ENCODE measurements at regions not wholly inside any gene's neighbourhood (a gene's known extent, or its start where the extent isn't known, plus 50 kb on each side); places are given as distances from the start of the nearest gene placed in this dataset.

- Histone ChIP-seq H3K27ac (no peak overlapping the region), H3K4me1 (no peaks in the 10 kb centered on the region), H3K27me3 (no peaks in the 10 kb centered on the region), H3K9me3 (no peaks in the 10 kb centered on the region), H3K4me3 (no peak overlapping the region), H3K36me3 (no peaks in the 10 kb centered on the region)
- TF ChIP-seq, protein P1, sequence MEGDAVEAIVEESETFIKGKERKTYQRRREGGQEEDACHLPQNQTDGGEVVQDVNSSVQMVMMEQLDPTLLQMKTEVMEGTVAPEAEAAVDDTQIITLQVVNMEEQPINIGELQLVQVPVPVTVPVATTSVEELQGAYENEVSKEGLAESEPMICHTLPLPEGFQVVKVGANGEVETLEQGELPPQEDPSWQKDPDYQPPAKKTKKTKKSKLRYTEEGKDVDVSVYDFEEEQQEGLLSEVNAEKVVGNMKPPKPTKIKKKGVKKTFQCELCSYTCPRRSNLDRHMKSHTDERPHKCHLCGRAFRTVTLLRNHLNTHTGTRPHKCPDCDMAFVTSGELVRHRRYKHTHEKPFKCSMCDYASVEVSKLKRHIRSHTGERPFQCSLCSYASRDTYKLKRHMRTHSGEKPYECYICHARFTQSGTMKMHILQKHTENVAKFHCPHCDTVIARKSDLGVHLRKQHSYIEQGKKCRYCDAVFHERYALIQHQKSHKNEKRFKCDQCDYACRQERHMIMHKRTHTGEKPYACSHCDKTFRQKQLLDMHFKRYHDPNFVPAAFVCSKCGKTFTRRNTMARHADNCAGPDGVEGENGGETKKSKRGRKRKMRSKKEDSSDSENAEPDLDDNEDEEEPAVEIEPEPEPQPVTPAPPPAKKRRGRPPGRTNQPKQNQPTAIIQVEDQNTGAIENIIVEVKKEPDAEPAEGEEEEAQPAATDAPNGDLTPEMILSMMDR (IDR thresholded peaks at IDR 0.05), result no peak
- no peak for DNase-seq (ENCODE audit: low spot score)
Measured at GRCh38 chr13:111597191-111597611, 276.8 kb downstream of the TEX29 start.

DNA sequence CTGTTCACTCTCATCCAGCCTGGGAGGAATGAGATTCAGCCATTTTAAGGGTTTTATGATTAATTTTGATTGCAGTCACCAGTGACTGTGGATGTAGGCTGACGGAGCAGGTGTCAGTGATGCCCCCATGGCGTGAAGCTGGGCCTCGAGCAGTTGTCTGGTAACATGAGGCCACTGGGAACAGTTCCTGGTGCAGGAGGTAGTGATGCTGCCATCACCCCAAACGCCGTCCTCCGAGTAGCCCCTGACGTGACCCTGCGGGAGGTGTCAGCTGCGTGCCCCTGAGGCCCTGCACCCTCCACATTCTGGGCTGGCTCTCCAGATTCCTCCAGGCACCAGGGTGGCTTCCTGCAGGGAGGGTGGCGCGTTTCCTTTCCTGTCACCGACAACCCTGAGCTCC is 277.2 kb downstream of the TEX29 start:
- Histone ChIP-seq H3K36me3 (no peaks in the 10 kb centered on the region), H3K27ac (no peak overlapping the region), H3K4me3 (no peak overlapping the region), H3K9me3 (no peaks in the 10 kb centered on the region), H3K27me3 (no peaks in the 10 kb centered on the region), H3K4me1 (no peaks in the 10 kb centered on the region)
- TF ChIP-seq, protein P1 (IDR thresholded peaks at IDR 0.05), result no peak
- DNase-seq (ENCODE audit: low spot score), result no peak

DNA sequence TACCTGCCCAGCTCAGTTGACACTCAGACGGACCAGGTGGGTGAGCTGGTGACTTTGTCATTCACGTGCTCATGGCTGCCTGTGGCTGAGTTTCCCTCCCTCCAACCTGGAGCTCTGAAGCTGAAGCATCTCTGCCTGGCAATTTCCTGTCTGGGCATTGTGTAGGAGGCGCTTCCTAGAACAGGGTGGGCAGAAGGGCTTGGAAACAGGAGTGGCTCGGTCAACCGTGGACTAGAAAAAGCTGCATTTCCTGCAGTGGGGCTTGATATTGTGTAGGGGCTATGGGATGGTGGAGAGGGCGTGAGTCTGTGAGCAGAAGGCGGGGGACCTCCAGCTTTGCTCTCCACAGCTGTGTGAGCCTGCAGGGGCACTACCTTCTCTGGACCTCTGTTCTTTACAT is 278.3 kb downstream of the TEX29 start:
- Histone ChIP-seq H3K27me3 (no peaks in the 10 kb centered on the region), H3K4me3 (no peak overlapping the region), H3K36me3 (no peaks in the 10 kb centered on the region), H3K4me1 (no peaks in the 10 kb centered on the region), H3K9me3 (no peaks in the 10 kb centered on the region), H3K27ac (no peak overlapping the region)
- TF ChIP-seq, protein P1 (IDR thresholded peaks at IDR 0.05), result no peak
- no peak for DNase-seq (ENCODE audit: low spot score)

- no peaks in the 10 kb centered on the region for H3K4me1 ChIP-seq
- no peaks in the 10 kb centered on the region for H3K9me3 ChIP-seq
- TF ChIP-seq, protein P1 (IDR thresholded peaks at IDR 0.05), result no peak
- no peaks in the 10 kb centered on the region for H3K36me3 ChIP-seq
- DNase-seq (ENCODE audit: low spot score), result no peak
- H3K27ac ChIP-seq, result no peak overlapping the region
- H3K4me3 ChIP-seq, result no peak overlapping the region
- H3K27me3 ChIP-seq, result no peaks in the 10 kb centered on the region
Measured at GRCh38 chr13:111599791-111600190, 279.3 kb downstream of the TEX29 start.

DNA sequence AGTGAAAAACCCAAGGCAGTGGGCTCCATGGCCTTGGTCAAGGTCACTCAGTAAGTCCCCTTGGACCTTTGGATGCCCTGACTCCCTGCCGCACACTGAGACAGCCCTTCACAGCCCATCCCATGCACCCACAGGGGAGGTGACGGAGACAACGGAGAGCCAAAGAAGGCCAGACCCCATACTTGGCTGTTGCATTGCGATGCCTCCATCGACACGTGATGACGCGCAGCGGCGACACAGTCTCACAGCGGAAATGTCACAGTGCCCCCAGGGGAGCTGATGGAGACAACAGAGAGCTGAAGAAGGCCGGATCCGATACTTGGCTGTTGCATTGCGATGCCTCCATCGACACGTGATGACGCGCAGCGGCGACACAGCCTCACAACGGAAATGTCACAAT is 282.4 kb downstream of the TEX29 start:
- DNase-seq (ENCODE audit: low spot score), result no peak
- Histone ChIP-seq H3K36me3 (no peaks in the 10 kb centered on the region), H3K27ac (no peak overlapping the region), H3K4me1 (no peaks in the 10 kb centered on the region), H3K27me3 (no peaks in the 10 kb centered on the region), H3K9me3 (no peaks in the 10 kb centered on the region), H3K4me3 (no peak overlapping the region)
- TF ChIP-seq, protein P1 (IDR thresholded peaks at IDR 0.05), result no peak

DNA sequence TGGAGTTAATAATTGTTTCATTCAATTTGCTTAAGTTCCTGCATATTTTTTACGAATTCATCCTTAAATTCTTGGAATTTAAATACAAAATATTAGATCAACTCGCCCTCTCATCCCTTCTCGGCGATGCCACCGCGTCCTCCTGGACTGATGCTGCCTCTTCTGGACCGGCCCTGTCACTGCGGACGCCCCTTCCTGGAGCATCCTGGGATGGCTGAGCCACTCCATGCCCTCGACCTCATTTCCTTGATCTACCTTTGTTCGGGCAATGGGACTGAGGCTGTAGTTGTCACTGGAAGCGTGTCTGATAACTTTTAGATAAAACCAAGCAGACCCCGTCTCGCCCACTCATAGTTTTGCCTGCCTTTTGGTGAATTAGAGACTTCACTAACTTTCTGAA is 283.7 kb downstream of the TEX29 start:
- Histone ChIP-seq H3K9me3 (no peaks in the 10 kb centered on the region), H3K36me3 (no peaks in the 10 kb centered on the region), H3K27me3 (no peaks in the 10 kb centered on the region), H3K27ac (no peak overlapping the region), H3K4me1 (no peaks in the 10 kb centered on the region), H3K4me3 (no peak overlapping the region)
- TF ChIP-seq, protein P1 (IDR thresholded peaks at IDR 0.05), result no peak
- DNase-seq (ENCODE audit: low spot score), result no peak
